ENCODE measurements at regions not wholly inside any gene's neighbourhood (a gene's known extent, or its start where the extent isn't known, plus 50 kb on each side); places are given as distances from the start of the nearest gene placed in this dataset.
"Not testable (repeated sequence)": the region's sequence is repeated elsewhere in the genome, so short reads cannot be mapped to it uniquely, and the experiment has no call there.

- Mint-ChIP-seq H3K36me3 (ENCODE audit: low read depth) (0 out of 2 replicates have a peak, but pooled peaks cover 5% of the 10 kb centered on the region), H3K4me1 (ENCODE audit: low read depth) (no peaks in the 10 kb centered on the region), H3K9me3 (peaks cover 36% of the 10 kb centered on the region), H3K27me3 (ENCODE audit: insufficient read depth) (no peaks in the 10 kb centered on the region), H3K27ac (no peak overlapping the region), H3K4me3 (no peak overlapping the region)
- DNase-seq: no peak
- no peak for TF ChIP-seq CTCF (IDR thresholded peaks at IDR 0.05)
Measured at GRCh38 chr1:5129746-5130355, 475.4 kb downstream of the AJAP1 start.

GRCh38 chr1:5125208-5125607, 470.8 kb downstream of the AJAP1 start:
- no peak overlapping the region for H3K27ac Mint-ChIP-seq
- H3K9me3 Mint-ChIP-seq: peaks cover 56% of the 10 kb centered on the region
- H3K27me3 Mint-ChIP-seq (ENCODE audit: insufficient read depth): no peaks in the 10 kb centered on the region; the same call in 1 of the 2 replicates
- DNase-seq: no peak
- no peak for TF ChIP-seq CTCF (IDR thresholded peaks at IDR 0.05)
- no peaks in the 10 kb centered on the region for H3K4me1 Mint-ChIP-seq (ENCODE audit: low read depth)
- no peak overlapping the region for H3K4me3 Mint-ChIP-seq
- H3K36me3 Mint-ChIP-seq (ENCODE audit: low read depth): 0 out of 2 replicates have a peak, but pooled peaks cover 5% of the 10 kb centered on the region

GRCh38 chr1:5120559-5120958, 466.1 kb downstream of the AJAP1 start:
- H3K9me3 Mint-ChIP-seq: peaks cover 59% of the 10 kb centered on the region
- H3K27ac Mint-ChIP-seq: no peak overlapping the region
- no peak for DNase-seq
- H3K4me3 Mint-ChIP-seq: no peak overlapping the region
- peaks cover 2% of the 10 kb centered on the region for H3K27me3 Mint-ChIP-seq (ENCODE audit: insufficient read depth)
- TF ChIP-seq CTCF (IDR thresholded peaks at IDR 0.05): no peak
- H3K4me1 Mint-ChIP-seq (ENCODE audit: low read depth): no peaks in the 10 kb centered on the region
- H3K36me3 Mint-ChIP-seq (ENCODE audit: low read depth): no peaks in the 10 kb centered on the region

- peaks cover 2% of the 10 kb centered on the region for H3K27me3 Mint-ChIP-seq (ENCODE audit: insufficient read depth)
Measured at GRCh38 chr1:5119366-5120234, 465.2 kb downstream of the AJAP1 start.

GRCh38 chr1:5118771-5119170, 464.4 kb downstream of the AJAP1 start:
- H3K36me3 Mint-ChIP-seq (ENCODE audit: low read depth); H3K27ac Mint-ChIP-seq; H3K4me3 Mint-ChIP-seq; DNase-seq; H3K27me3 Mint-ChIP-seq (ENCODE audit: insufficient read depth); H3K4me1 Mint-ChIP-seq (ENCODE audit: low read depth): not testable (repeated sequence)
- H3K9me3 Mint-ChIP-seq: peaks cover 63% of the 10 kb centered on the region

More at GRCh38 chr1:5119366-5120234, 465.2 kb downstream of the AJAP1 start:
- Mint-ChIP-seq H3K27ac (no peak overlapping the region), H3K4me3 (no peak overlapping the region), H3K4me1 (ENCODE audit: low read depth) (no peaks in the 10 kb centered on the region), H3K36me3 (ENCODE audit: low read depth) (no peaks in the 10 kb centered on the region), H3K9me3 (peaks cover 59% of the 10 kb centered on the region)
- DNase-seq: no peak
- no peak for TF ChIP-seq CTCF (IDR thresholded peaks at IDR 0.05)

- not testable (repeated sequence) for H3K27ac Mint-ChIP-seq; H3K4me1 Mint-ChIP-seq (ENCODE audit: low read depth); H3K27me3 Mint-ChIP-seq (ENCODE audit: insufficient read depth); H3K36me3 Mint-ChIP-seq (ENCODE audit: low read depth); DNase-seq; H3K4me3 Mint-ChIP-seq
- H3K9me3 Mint-ChIP-seq: peaks cover 62% of the 10 kb centered on the region
Measured at GRCh38 chr1:5118292-5118691, 463.9 kb downstream of the AJAP1 start.
